ENCODE measurements at regions not wholly inside any gene's neighbourhood (a gene's known extent, or its start where the extent isn't known, plus 50 kb on each side); places are given as distances from the start of the nearest gene placed in this dataset.

- TF ChIP-seq, protein P1, sequence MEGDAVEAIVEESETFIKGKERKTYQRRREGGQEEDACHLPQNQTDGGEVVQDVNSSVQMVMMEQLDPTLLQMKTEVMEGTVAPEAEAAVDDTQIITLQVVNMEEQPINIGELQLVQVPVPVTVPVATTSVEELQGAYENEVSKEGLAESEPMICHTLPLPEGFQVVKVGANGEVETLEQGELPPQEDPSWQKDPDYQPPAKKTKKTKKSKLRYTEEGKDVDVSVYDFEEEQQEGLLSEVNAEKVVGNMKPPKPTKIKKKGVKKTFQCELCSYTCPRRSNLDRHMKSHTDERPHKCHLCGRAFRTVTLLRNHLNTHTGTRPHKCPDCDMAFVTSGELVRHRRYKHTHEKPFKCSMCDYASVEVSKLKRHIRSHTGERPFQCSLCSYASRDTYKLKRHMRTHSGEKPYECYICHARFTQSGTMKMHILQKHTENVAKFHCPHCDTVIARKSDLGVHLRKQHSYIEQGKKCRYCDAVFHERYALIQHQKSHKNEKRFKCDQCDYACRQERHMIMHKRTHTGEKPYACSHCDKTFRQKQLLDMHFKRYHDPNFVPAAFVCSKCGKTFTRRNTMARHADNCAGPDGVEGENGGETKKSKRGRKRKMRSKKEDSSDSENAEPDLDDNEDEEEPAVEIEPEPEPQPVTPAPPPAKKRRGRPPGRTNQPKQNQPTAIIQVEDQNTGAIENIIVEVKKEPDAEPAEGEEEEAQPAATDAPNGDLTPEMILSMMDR (conservative IDR thresholded peaks at IDR 0.05) = no peak
- TF ChIP-seq EZH2 (IDR thresholded peaks at IDR 0.05; ENCODE audit: low read depth) = no peak
These were observed 251.6 kb downstream of the ADGRA3 start for GRCh38 chr4:22264261-22264660.

All from PC-9 (cell line).